Cerebellar cortex (tissue), 1 donor: ENCODE measurements at regions not wholly inside any gene's neighbourhood (a gene's known extent, or its start where the extent isn't known, plus 50 kb on each side); places are given as distances from the start of the nearest gene placed in this dataset.

Experiments used
- DNase-seq: peaks from one replicate; pipeline ENCODE4 v3.0.0-alpha.2; 2015; ENCODE audit warnings: low spot score

GRCh38 chr2:151197184-151198108 lies 64.2 kb downstream of the RBM43 start:
- DNase-seq: no peak

DNA sequence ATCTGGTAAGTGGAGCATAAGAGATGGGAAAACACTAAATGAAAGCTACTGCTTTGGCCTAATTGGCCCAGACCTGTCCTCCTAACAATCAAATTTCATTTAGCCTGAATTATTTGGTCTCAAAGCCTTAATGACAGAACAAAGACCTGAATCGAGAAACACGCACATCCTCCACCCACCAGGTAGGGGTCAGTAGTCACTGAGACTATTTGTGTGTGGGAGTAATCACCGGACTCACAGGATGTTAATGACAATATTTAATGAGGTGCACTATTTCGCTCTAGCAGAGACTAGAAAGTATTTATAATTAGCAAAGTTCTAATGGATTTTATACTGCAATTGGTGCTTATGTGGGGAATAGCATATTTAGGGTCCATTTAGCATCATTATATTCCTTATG lies 68.1 kb downstream of the RBM43 start:
- DNase-seq: no peak

DNA sequence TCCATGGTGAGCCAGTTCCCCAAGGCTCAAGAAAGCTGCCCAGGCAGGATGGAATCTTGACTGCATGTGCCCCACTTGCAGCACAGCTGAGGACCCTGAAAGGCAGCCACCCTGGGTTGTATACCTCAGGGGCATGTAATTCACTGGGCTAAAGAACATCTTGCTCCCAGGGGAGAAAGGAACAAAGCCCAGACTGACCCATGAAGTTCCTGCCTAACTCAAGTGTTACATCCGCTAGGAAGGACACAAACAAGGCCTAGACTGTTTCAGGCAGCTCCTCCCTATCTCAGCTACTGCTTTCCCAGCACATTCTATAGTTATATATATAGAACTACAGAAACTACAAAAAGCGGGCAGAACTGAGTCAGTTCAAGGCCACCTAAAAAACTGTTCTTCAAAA lies 69.0 kb downstream of the RBM43 start:
- DNase-seq: no peak

GRCh38 chr2:151191001-151191400 lies 70.7 kb downstream of the RBM43 start:
- DNase-seq: no peak

DNA sequence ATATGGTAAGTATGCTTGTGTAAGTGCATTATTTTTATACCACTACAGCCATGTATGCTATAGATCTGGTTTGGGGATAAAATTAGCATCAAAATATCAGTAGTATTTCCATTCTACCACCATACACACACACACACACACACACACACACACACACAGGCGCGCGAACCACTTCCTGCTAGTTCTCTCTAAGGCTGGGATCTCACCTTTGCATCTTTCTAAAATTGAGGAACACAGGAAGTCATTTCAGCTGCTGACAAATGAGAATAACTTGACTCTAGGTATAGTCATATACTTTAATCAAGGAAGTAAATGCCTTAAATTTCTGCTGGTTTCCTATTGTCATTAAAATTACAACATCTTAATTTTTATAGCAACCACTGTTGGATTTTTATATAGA lies 72.5 kb downstream of the RBM43 start:
- DNase-seq: no peak

DNA sequence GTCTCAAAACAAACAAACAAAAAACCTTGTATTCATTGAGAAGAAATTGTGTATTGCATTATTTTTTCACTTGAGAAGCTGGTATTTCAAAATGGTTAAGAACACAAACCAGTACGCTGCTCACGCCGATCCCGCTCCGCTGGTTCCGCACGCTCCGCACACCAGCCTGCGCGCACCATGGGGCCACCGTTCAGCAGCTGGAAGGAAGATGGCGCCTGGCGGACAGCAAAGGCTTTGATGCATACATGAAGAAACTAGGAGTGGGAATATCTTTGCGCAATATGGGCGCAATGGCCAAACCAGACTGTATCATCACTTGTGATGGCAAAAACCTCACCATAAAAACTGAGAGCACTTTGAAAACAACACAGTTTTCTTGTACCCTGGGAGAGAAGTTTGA lies 75.7 kb downstream of the RBM43 start:
- DNase-seq: no peak

DNA sequence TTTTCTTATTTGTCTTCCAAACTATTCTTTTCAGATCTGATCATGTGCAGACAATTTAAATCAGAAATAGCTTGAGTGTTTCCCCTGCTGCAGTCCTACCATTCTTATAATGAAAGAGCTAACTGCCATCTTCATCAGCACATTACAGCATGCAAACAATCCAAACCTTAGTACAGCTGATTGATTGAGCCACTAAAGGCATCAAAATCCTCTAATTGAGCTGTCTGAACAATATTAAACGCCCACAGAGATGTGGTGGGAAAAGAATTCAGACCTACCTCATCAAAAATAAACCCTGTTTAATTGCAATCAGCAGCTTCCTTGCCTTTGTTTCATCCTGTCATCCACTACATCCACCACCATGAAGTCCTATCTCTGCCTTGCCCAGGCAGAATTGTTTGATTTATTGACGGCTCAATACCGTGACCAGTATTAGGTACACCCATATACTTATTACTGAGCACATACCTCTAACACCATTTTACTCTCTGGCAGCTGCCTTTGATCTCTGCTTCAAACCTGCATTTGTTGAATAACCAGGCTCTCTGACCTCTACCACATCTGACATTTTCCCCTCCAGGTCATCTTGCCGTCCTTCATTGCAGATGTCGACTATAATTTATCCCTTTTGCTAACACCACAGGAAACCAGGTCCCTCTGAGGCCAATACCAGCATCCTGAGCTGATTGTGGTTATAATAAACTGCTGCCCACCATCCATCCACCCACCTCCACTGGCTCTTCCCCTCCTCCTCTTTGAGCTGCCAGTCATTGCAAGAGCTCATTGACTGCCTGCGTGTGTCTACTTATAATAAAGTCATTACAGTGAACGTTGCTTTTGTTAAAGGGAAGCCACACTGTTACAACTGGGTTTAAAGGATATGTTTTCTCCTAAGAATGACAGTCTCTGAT lies 78.5 kb downstream of the RBM43 start:
- DNase-seq: no peak

DNA sequence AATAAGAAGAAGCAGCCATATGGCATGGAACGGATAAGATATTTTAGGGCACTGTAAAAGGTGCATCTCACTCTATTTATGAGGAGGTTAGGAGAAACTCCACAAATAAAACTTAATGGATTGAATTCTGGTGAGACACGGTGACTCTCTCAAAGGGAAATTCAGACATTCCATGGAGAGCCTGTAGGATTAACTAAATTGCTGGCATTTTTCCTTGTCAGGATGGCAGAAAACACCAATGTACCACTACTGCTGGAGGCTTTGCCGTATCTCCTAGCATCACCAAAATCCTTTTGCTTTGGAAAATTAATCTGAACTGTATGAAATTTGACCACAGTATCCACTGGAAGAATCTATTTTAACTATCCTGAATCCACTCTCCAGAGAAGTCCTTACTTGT lies 79.3 kb downstream of the RBM43 start:
- no peak for DNase-seq

DNA sequence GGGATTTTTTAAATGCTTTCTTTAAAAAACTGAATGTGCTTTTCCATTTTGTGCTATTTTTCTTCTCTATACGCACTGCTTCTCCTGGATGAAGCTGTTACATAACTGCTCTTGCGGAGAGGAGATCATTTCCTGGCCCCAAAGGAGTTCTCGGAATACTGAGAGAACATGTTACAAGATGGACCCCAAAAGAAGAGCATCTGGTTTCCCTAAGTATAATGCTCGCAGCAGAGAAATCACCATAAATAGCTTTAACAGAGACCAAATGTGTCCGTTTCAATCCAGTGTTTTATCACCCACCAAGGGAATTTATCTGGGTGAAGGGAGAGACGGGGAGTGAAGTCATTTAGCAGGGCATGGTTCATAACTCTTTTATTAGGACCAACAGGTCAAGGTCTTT lies 80.1 kb downstream of the RBM43 start:
- no peak for DNase-seq

DNA sequence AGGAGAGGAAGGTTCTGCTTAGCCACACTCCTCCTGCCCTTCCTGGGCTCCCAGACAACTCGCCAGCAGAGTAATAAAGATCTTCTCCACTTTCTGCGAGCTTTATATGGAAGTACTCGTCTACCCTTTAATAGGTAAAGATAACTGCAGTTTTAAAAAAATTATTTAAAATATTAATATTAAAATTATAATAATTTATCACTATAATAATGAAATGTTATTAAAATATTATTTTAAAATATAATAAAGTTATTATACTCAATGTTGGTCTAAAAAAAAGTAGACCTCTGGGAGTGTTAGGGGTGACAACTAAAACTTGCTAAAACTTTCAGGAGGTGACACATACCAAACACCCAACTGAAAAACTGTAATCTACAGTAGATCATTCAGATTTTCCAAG lies 81.5 kb downstream of the RBM43 start:
- no peak for DNase-seq

DNA sequence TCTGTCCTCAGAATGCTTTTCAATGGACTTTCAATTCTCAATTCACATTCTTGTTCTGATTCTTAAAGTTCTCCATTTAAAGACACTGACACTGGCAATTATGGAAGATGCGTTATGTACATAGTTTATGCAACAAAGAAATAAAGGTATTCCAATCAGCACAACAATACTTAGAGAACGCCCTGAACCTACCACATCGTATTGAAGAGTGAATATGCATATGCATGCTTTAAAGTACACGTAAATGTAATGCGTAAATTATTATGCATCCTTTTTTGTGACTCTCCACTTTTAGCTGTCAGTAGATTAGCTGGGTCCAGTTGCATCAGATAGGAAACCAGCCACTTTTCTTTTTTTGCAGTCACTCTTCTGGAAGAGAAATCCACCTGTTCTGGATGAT lies 83.5 kb downstream of the RBM43 start:
- no peak for DNase-seq

DNA sequence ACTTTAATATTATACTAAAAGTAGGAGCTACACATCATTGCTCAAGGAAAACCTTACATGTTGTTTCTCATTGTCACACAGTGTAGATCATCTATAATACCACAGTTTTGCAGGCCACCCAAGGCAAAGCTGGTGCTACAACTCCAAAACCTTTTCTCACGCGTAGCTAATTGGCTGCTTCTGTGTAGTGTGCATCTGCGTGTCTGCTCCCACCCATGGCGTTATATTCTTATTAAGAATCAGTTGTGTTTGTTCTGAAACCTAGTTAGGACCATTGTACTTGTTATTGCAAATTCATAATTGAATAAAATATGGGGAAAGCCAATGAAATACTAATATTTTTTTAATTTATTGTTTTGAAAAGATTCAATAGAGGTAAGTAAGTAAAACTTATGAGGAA lies 83.9 kb downstream of the RBM43 start:
- DNase-seq: no peak

DNA sequence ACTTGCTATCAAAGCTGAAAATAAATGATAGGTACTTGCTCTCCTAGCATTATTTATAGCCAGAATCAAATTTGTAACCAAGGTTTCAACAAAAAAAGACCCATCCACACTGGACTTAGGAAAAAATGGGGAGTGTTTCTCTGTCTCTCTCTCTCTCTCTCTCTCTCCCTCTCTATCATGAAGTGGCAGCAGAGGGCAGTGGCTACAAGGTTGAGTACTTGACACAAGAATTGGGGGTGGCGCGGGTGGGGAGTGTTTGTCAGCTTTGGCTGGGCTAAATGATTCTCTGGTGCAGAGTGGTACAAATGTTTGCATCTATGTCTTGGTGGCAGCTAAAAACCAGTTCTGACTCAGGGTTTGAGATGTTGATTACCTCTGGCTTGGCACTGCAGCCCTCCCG lies 85.0 kb downstream of the RBM43 start:
- no peak for DNase-seq

DNA sequence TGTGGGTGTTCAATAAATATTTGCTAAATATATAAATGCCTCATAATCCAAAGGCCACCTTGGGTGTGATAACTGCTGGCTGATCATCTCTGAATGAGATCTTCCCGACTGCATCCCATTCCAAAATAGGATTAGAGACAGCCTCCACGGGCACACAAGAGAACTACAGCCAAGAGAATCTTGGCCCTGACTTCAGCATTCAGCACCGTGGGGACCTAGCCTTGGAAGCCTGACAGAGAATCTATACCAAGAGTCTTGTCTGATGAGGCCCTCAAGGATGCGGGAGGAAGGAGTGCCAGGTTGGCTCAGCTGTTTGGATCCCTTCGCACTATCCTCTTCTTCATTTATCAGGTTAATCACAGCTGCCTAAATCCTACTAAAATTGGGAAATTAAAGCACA lies 85.8 kb downstream of the RBM43 start:
- DNase-seq: no peak

- DNase-seq: no peak
Measured at GRCh38 chr2:151174127-151174526, 87.5 kb downstream of the RBM43 start.

DNA sequence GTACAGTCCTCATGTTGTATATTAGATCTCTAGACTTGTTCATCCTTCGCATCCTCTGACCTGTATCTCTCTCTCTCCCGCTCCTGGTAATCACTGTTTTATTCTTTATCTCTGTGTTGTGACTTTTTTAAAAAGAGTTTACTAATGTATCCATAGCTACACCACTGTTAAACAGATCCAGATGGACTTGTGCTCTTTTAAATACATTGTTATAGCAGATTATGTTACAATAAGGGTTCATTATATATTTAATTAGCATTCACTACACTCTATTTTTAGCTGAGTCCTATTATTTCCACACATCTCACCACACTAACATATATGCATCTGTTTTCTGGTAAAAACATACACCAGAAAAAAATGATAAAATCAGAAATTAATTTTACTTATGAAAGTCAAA lies 90.5 kb downstream of the RBM43 start:
- DNase-seq: no peak

DNA sequence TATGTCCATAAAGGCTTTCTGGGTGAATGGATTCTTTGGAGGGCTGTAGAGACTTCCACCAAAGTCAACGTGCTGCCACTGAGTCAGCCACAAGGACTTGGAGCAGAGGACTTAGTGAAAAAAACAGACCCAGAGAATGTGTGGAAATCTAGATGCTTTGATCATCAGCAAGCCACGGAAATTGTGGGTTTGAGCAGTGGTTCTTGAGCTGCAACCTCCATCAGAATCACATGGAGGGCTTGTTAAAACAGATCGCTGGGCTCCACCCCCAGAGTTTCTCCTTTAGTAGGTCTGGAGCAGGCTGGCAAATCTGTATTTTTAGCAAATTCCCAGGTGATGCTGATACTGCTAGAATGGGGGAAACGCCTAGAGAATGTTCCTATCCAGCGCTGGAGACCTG lies 95.3 kb downstream of the RBM43 start:
- no peak for DNase-seq

DNA sequence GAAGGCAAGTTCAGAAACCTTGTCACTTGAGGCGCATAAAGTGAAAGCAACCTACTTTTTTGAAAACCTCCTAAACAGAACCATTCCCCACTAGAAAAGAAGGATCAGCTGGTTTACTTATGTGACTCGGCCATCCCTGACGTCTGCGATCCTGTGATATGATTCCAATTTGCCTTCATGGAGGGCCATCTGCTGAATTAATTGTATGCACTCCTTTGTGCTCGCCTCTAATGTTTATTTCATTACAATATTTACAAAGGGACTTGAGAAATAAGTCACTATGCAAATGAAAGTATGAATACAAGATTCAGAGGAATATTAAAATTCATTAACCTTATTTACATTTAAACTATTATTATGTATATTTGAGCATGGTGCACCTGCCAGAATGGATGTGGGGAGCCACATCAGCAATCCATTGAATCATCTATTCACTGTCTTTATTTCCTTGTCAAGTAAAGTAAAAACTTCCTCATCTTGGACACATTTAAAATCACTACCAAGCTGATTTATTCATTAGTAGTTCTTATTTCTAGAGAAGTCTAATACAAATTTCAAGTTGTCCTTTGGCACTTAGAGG lies 96.5 kb downstream of the RBM43 start:
- no peak for DNase-seq

DNA sequence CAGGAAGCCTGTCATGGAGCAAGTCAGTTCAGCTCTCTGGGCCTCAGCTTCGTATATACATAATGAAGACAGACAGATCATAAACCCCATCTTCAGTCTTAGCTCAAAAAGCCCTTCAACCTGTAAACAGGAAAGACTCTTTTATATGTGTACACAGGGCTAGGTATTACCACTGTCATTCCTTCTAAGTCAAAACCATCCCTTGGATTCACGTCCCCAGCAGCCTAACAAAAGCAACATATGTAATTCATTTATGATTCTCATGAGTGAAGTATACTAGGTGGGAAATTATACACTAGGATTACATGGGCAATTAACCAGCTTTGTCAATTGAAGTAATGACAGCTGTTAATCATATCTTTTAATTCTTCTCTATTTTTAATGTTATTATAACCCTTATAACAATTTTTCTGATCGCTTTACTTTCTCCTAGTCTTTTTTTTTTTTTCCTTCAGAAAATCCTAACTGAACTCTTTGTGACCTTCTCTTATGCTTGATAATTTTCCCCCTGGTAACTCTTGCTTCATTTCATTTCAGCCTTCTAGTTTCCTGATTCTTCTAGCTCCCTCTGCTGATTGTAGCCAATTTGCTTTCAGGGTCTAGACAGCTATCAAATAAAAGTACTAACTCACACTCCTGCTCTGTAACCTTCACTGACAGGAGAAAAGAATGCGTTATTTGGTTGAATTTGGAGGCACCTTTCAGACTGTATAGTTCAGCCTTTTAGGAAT lies 99.7 kb downstream of the RBM43 start:
- peak; percentile 14 for DNase-seq

DNA sequence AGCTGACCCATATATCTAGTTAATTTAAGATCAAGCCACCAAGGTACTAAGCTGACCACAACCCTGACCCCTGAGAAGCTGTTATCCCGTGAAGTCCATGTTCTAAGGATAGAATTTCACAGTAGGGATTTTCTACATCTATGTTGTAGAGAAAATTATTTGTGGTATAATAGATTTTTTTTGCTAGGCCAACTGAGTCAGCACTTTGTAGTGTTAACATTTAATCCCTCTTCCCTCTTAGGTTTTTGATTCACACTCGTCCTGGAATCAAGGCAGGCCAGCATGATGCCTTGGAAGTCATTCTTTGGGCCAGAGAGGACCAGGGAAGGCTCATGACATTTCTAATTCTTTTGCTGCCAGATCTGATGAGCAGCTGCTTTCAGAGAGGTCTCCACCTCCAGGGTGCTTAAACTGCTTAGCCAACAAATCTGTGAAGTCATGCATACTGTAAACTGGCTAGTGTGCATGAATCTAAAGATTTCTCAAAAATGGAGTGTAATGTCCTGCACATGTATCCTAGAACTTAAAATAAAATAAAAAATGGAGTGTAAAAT lies 102.5 kb downstream of the RBM43 start:
- DNase-seq: no peak

- DNase-seq: no peak
Measured at GRCh38 chr2:151157000-151157735, 104.5 kb downstream of the RBM43 start.
